HUES64 (cell line): ENCODE measurements at regions not wholly inside any gene's neighbourhood (a gene's known extent, or its start where the extent isn't known, plus 50 kb on each side); places are given as distances from the start of the nearest gene placed in this dataset.
"Not testable (repeated sequence)": the region's sequence is repeated elsewhere in the genome, so short reads cannot be mapped to it uniquely, and the experiment has no call there.

Source experiments
- H3K27ac ChIP-seq: 2 replicates; pipeline ENCODE4 v1.7.0; 2013; ENCODE audit warnings: low read depth, low read length, inconsistent platforms
- H3K27me3 ChIP-seq: 2 replicates; pipeline ENCODE4 v1.6.1; 2013; ENCODE audit warnings: mild to moderate bottlenecking, low read length; ENCODE audit not compliant: insufficient read depth
- H3K36me3 ChIP-seq: 2 replicates; pipeline ENCODE4 v1.6.1; 2013; ENCODE audit warnings: mild to moderate bottlenecking, low read length; ENCODE audit not compliant: insufficient read depth
- H3K4me1 ChIP-seq: 2 replicates; pipeline ENCODE4 v1.6.1; 2013; ENCODE audit warnings: mild to moderate bottlenecking, low read length, moderate library complexity; ENCODE audit not compliant: insufficient read depth
- H3K4me3 ChIP-seq: 2 replicates; pipeline ENCODE4 v1.5.1; 2013; ENCODE audit warnings: mild to moderate bottlenecking, low read length, moderate library complexity
- H3K9ac ChIP-seq: 2 replicates; pipeline ENCODE4 v1.6.1; 2013; ENCODE audit warnings: mild to moderate bottlenecking, low read depth, low read length
- H3K9me3 ChIP-seq: 2 replicates; pipeline ENCODE4 v1.6.1; 2013; ENCODE audit warnings: low read depth, low read length; ENCODE audit not compliant: insufficient read depth
- WGBS: fragments of 150-250, 120-280 bp; methylation state at CpG from one replicate; pipeline ENCODE4 v1.1.7; 2013; ENCODE audit warnings: missing lambda C conversion rate; 5-methylcytosine and 5-hydroxymethylcytosine counted together

- Histone ChIP-seq H3K9ac (no peak overlapping the region), H3K4me3 (no peak overlapping the region), H3K27me3 (no peaks in the 10 kb centered on the region), H3K27ac (no peak overlapping the region), H3K36me3 (no peaks in the 10 kb centered on the region), H3K9me3 (no peaks in the 10 kb centered on the region), H3K4me1 (no peaks in the 10 kb centered on the region)
- 100% methylated on average over 2 of the region's 3 CpGs for WGBS
Observed at GRCh38 chr3:81853431-81853830, 92.0 kb upstream of the GBE1 start.

- H3K27me3 ChIP-seq: no peaks in the 10 kb centered on the region
- H3K4me1 ChIP-seq: no peaks in the 10 kb centered on the region
- H3K4me3 ChIP-seq: no peak overlapping the region
- H3K27ac ChIP-seq: no peak overlapping the region
- H3K9ac ChIP-seq: no peak overlapping the region
- no peaks in the 10 kb centered on the region for H3K9me3 ChIP-seq
- no peaks in the 10 kb centered on the region for H3K36me3 ChIP-seq
Observed at GRCh38 chr3:81851176-81851575, 89.7 kb upstream of the GBE1 start.

GRCh38 chr3:81846988-81847387 is 85.5 kb upstream of the GBE1 start:
- Histone ChIP-seq H3K27me3 (no peaks in the 10 kb centered on the region), H3K36me3 (no peaks in the 10 kb centered on the region), H3K9ac (no peak overlapping the region), H3K4me1 (no peaks in the 10 kb centered on the region), H3K9me3 (no peaks in the 10 kb centered on the region), H3K4me3 (no peak overlapping the region), H3K27ac (no peak overlapping the region)
- 80% methylated on average over 1 of the region's 1 CpG for WGBS

GRCh38 chr3:81841540-81841939 is 80.1 kb upstream of the GBE1 start:
- H3K27ac ChIP-seq: no peak overlapping the region
- no peak overlapping the region for H3K4me3 ChIP-seq
- 100% methylated on average over 1 of the region's 2 CpGs for WGBS
- no peak overlapping the region for H3K9ac ChIP-seq
- H3K4me1 ChIP-seq: peaks cover 36% of the 10 kb centered on the region
- H3K36me3 ChIP-seq: no peaks in the 10 kb centered on the region
- H3K9me3 ChIP-seq: no peaks in the 10 kb centered on the region
- H3K27me3 ChIP-seq: no peaks in the 10 kb centered on the region

DNA sequence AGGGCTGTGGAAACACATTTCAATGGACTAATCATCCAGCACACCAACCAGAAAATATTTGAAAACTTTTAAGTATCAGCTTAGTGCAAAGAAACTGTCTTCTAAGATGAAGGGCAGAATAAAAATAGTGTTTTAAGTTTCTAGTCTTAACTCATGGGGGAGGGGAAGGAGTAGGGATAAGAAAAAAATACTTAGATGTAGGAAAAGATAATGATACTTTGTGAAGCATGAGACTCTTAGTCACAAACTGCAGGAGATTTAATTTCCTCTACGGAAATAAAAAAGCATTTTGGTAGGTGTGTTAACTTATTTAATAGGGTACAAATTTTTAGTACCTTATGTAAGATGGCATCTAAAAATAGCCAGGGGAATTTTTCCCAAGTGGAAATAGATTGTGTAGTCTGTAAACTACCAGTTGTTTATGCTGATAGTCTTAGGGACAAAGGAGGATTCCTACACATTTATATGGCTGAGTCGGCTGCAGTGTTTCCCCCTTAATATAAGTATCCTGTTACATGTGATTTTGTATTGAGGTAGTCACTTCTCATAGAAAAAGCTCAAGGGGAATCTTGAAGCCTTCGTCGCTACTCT is 78.2 kb upstream of the GBE1 start:
- Histone ChIP-seq H3K9ac (no peak overlapping the region), H3K9me3 (no peaks in the 10 kb centered on the region), H3K4me1 (peaks cover 44% of the 10 kb centered on the region), H3K36me3 (no peaks in the 10 kb centered on the region), H3K27me3 (no peaks in the 10 kb centered on the region), H3K4me3 (no peak overlapping the region), H3K27ac (no peak overlapping the region)
- WGBS: 97% methylated on average over 3 of the region's 4 CpGs

DNA sequence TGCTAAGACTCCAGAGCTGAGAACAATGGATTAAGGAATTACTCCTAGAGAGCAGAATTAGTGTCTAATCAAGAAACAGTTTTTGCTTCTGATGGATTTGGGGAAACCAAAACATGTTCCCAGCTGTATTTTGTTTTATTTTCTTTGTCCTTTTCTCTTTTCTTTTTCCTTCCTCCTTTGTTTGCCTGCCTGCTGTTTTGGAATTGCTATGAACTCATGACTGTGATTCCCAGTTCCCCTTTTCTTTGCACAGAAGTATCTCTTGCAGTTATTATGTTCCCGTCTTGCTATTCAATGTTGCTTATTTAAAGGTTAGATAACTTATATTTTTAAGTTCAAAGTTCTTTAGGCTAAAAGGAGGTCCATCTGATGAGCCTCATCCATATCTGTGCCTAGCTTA is 77.0 kb upstream of the GBE1 start:
- H3K27me3 ChIP-seq: no peaks in the 10 kb centered on the region
- no peaks in the 10 kb centered on the region for H3K36me3 ChIP-seq
- no CpG with 5 or more reads among the region's 1 CpG for WGBS
- H3K9me3 ChIP-seq: no peaks in the 10 kb centered on the region
- no peak overlapping the region for H3K4me3 ChIP-seq
- no peak overlapping the region for H3K9ac ChIP-seq
- peaks cover 44% of the 10 kb centered on the region for H3K4me1 ChIP-seq
- H3K27ac ChIP-seq: no peak overlapping the region

DNA sequence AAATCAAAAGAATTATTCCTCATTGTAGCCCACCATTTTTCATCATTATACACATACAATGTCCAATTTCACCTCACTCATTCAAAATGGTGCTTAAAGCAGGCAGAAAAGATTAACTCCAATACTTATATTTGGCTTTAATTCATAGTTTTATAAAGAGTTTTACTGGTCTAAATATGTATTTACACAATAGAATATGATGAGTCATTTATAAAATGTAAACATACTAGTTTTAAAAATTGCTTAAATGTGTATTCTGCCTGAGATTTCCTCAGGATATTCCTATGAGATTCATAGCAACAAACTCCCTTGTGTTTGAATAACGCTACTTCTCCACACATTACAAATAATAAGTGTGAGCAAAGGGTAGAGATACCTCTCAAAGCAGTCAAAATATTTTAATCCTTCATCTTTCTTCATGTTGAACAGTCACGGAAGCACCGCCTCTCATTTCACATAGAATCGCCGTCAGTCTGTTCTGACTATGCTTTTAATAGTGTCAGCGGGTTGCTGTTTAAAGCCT is 75.7 kb upstream of the GBE1 start:
- Histone ChIP-seq H3K27me3 (no peaks in the 10 kb centered on the region), H3K4me1 (peaks cover 44% of the 10 kb centered on the region), H3K9ac (no peak overlapping the region), H3K36me3 (no peaks in the 10 kb centered on the region), H3K27ac (peak overlapping the region; percentile 45; the same call in 1 of the 2 replicates), H3K9me3 (no peaks in the 10 kb centered on the region), H3K4me3 (no peak overlapping the region)
- 94% methylated on average over 6 of the region's 6 CpGs for whole genome bisulfite sequencing

DNA sequence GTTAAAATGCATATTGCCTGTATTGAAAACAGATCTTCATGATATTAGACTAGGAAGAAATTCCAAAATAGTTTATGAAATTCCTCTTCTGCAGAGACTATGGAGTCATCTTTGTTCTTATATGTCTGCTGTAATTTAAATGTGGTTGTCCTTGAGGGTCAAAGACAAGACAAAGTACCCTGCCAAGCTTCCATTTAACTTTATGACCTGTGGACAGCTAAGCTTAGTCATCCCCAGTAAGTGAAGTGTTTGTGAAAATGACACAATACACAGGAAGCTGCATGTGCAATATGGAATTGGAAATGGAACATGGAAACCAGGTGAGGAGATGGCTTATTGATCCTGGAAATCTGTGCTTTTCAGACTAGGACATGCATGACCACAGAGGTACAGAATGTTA is 68.5 kb upstream of the GBE1 start:
- Histone ChIP-seq H3K27ac (no peak overlapping the region), H3K9ac (no peak overlapping the region), H3K36me3 (no peaks in the 10 kb centered on the region), H3K27me3 (no peaks in the 10 kb centered on the region), H3K9me3 (no peaks in the 10 kb centered on the region), H3K4me1 (peaks cover 3% of the 10 kb centered on the region; the same call in 1 of the 2 replicates), H3K4me3 (no peak overlapping the region)

GRCh38 chr3:81829272-81829671 is 67.8 kb upstream of the GBE1 start:
- WGBS: 95% methylated on average over 5 of the region's 5 CpGs
- H3K9ac ChIP-seq: not testable (repeated sequence)

DNA sequence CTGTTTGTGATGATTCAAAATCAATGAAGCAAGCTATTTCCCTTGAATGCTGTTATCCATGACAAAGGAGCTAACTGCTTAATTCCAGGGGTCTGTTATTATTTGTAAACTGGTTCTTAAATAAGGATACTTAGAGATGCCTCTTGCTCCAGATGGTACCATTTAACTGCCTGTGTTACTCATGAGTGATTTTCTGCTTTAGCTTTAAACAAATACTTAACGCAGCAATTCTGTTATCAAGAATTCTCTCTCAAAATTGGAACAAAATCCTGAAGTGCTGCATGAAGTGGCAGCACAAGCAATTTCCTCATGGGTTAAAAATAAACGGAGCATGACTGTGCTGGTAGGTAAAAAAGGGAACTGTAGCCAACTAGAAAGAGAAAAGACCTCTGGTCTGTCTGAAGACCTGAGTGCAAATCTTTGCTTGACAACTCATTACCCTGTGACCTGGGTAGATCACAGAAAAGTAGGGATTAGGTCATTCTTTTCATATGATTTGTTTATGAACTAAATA is 62.5 kb upstream of the GBE1 start:
- Histone ChIP-seq H3K27me3 (no peaks in the 10 kb centered on the region), H3K36me3 (no peaks in the 10 kb centered on the region), H3K4me3 (no peak overlapping the region), H3K9me3 (peaks cover 8% of the 10 kb centered on the region; the same call in 1 of the 2 replicates), H3K4me1 (peaks cover 34% of the 10 kb centered on the region), H3K9ac (no peak overlapping the region), H3K27ac (peak overlapping the region; percentile 71)
- WGBS: 32% methylated on average over 2 of the region's 2 CpGs

More at GRCh38 chr3:81829272-81829671, 67.8 kb upstream of the GBE1 start:
- not testable (repeated sequence) for H3K27ac ChIP-seq, H3K27me3 ChIP-seq, H3K36me3 ChIP-seq, H3K4me3 ChIP-seq, H3K9me3 ChIP-seq, H3K4me1 ChIP-seq

GRCh38 chr3:81823086-81823485 is 61.6 kb upstream of the GBE1 start:
- Histone ChIP-seq H3K27me3 (no peaks in the 10 kb centered on the region), H3K4me3 (no peak overlapping the region), H3K9me3 (peaks cover 11% of the 10 kb centered on the region), H3K9ac (no peak overlapping the region), H3K27ac (no peak overlapping the region), H3K36me3 (no peaks in the 10 kb centered on the region), H3K4me1 (peaks cover 34% of the 10 kb centered on the region)
- WGBS: 94% methylated on average over 3 of the region's 3 CpGs
